GM23338 (cell line): ENCODE measurements at regions not wholly inside any gene's neighbourhood (a gene's known extent, or its start where the extent isn't known, plus 50 kb on each side); places are given as distances from the start of the nearest gene placed in this dataset.

Experiments
- ATAC-seq: fragments of 200-7000 bp; cut with Tn5 transposase; 3 replicates; pipeline ENCODE4 v1.9.1; 2020
- DNase-seq: peaks from one replicate; pipeline ENCODE4 v3.0.0-alpha.2; 2015; ENCODE audit warnings: low spot score
- H2AFZ ChIP-seq: fragments of 200-600 bp; sonication (generic); 2 replicates; pipeline ENCODE4 v1.8.0; 2016; ENCODE audit warnings: antibody characterized with exemption, mild to moderate bottlenecking, moderate library complexity
- H3F3A ChIP-seq: fragments of 200-600 bp; sonication (generic); replicated peaks from 2 replicates; pipeline ENCODE4 v1.8.0; 2017; ENCODE audit warnings: antibody characterized with exemption, mixed run types, low read depth
- H3K27ac ChIP-seq: fragments of 200-600 bp; sonication (generic); 2 replicates; pipeline ENCODE4 v1.6.1; 2016; ENCODE audit warnings: low read depth
- H3K27me3 ChIP-seq: fragments of 200-600 bp; sonication (generic); 2 replicates; pipeline ENCODE4 v1.8.0; 2016; ENCODE audit warnings: mild to moderate bottlenecking, mixed run types, moderate library complexity; ENCODE audit not compliant: insufficient read depth
- H3K36me3 ChIP-seq: fragments of 200-600 bp; sonication (generic); 2 replicates; pipeline ENCODE4 v1.8.0; 2016; ENCODE audit warnings: mild to moderate bottlenecking; ENCODE audit not compliant: insufficient read depth
- H3K4me1 ChIP-seq: fragments of 200-600 bp; sonication (generic); 2 replicates; pipeline ENCODE4 v1.8.0; 2016; ENCODE audit warnings: mild to moderate bottlenecking, moderate library complexity; ENCODE audit not compliant: insufficient read depth
- H3K4me2 ChIP-seq: fragments of 200-600 bp; sonication (generic); 2 replicates; pipeline ENCODE4 v1.7.1; 2017; ENCODE audit warnings: mixed run types
- H3K4me3 ChIP-seq: fragments of 200-600 bp; sonication (generic); 2 replicates; pipeline ENCODE4 v1.6.1; 2016; ENCODE audit warnings: mixed run types
- H3K79me2 ChIP-seq: fragments of 200-600 bp; sonication (generic); replicated peaks from 2 replicates; pipeline ENCODE4 v1.8.0; 2017; ENCODE audit warnings: mild to moderate bottlenecking; ENCODE audit not compliant: insufficient read depth
- H3K9me2 ChIP-seq: fragments of 200-600 bp; sonication (generic); 2 replicates; pipeline ENCODE4 v1.8.0; 2017; ENCODE audit not compliant: insufficient read depth
- H4K20me1 ChIP-seq: fragments of 200-600 bp; sonication (generic); replicated peaks from 2 replicates; pipeline ENCODE4 v1.8.0; 2017; ENCODE audit warnings: mild to moderate bottlenecking; ENCODE audit not compliant: insufficient read depth
- H3K27ac Mint-ChIP-seq: 2 replicates; pipeline ENCODE4 v1.8.0; 2020; ENCODE audit warnings: inconsistent platforms, mild to moderate bottlenecking, moderate library complexity, mixed read lengths
- H3K27me3 Mint-ChIP-seq: 3 replicates; pipeline ENCODE4 v1.8.0; 2022; ENCODE audit warnings: low read depth, mild to moderate bottlenecking, moderate library complexity, mixed read lengths, inconsistent platforms; ENCODE audit not compliant: insufficient read depth, poor library complexity
- H3K36me3 Mint-ChIP-seq: 3 replicates; pipeline ENCODE4 v1.8.0; 2021; ENCODE audit warnings: low read depth, mild to moderate bottlenecking, inconsistent platforms, moderate library complexity, mixed read lengths
- H3K4me1 Mint-ChIP-seq: 3 replicates; pipeline ENCODE4 v1.8.0; 2020; ENCODE audit warnings: mild to moderate bottlenecking, inconsistent platforms, mixed read lengths
- H3K4me3 Mint-ChIP-seq: 3 replicates; pipeline ENCODE4 v1.8.0; 2021; ENCODE audit warnings: moderate library complexity, mild to moderate bottlenecking, inconsistent platforms, mixed read lengths
- H3K9me3 Mint-ChIP-seq: 3 replicates; pipeline ENCODE4 v1.8.0; 2020; ENCODE audit warnings: moderate library complexity, mild to moderate bottlenecking, inconsistent platforms, mixed read lengths
- CREB1 ChIP-seq: fragments of 250-450 bp; sonication (Bioruptor Pico); IDR thresholded peaks from 2 replicates; pipeline ENCODE4 v1.5.0; 2020; ENCODE audit warnings: low read depth, mild to moderate bottlenecking, moderate library complexity
- EZH2 ChIP-seq: fragments of 200-600 bp; sonication (generic); IDR thresholded peaks from one replicate; pipeline ENCODE4 v1.8.0; 2017; ENCODE audit warnings: antibody characterized with exemption, mild to moderate bottlenecking, low read depth; ENCODE audit not compliant: unreplicated experiment
- JUNB ChIP-seq: IDR thresholded peaks from one replicate; pipeline ENCODE4 v1.6.1; 2016; ENCODE audit warnings: antibody characterized with exemption; ENCODE audit not compliant: unreplicated experiment
- STAT1 ChIP-seq: IDR thresholded peaks from one replicate; pipeline ENCODE4 v1.6.1; 2016; ENCODE audit warnings: antibody characterized with exemption; ENCODE audit not compliant: unreplicated experiment
- TF ChIP-seq, protein P1 (sequence below): IDR thresholded peaks from one replicate; pipeline ENCODE4 v1.6.1; 2018; ENCODE audit warnings: antibody characterized with exemption; ENCODE audit not compliant: unreplicated experiment
- TF ChIP-seq, protein P2 (sequence below), 2 experiments: fragments of 200-600 bp in 1 of 2; sonication (generic) in 1 of 2; conservative IDR thresholded peaks; 2 replicates each; pipeline versions ENCODE4 v1.5.1 to v1.6.1; 2016 to 2017; ENCODE audit warnings: antibody characterized with exemption in 2 of 2, low read depth in 2 of 2, mild to moderate bottlenecking in 2 of 2, moderate library complexity in 1 of 2

DNA sequence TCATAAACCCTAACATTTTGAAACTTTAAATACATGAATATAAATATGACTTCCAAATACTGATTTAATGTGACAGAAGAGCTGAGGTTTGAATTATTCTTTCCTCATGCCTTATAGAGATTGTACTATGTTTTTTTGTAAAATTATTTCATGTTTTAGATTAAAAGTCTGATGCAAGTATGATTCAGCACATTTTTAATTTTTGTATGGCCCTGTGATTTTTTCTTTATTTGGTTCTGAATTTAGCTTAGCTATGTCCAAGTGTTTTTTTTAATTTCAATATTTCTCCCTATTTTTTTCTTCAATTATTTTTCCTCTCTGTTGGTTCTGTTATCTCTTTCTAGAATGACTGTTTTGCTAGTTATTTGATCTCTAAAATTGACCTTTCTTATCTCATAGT, 552.1 kb downstream of the XIRP2 start:
- H3K27ac Mint-ChIP-seq, result no peak overlapping the region; the same call in 1 of the 2 replicates
- Histone ChIP-seq H2AFZ (no peak overlapping the region), H3K4me2 (no peak overlapping the region)

DNA sequence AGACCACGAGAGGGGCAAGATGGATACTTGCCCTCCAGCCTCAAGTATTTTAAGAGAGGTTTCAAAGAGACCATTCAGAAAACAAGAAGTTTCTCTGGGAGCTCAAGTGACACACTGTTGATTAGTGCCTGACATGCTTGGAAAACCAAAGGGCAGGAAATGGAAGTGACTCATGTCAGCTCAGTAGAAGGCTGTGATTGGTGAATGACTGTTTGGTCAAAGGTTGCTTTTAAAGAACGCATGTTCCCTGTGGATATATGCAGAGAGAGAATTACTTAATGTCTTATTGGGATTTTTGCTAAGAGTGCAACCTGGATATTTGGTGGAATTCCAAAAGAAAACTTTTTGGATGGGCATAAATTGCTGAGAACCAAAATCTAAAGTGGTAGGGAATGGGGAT, 549.9 kb downstream of the XIRP2 start:
- peaks cover 59% of the 10 kb centered on the region for H3K79me2 ChIP-seq
- H3K4me1 ChIP-seq, result peaks cover 11% of the 10 kb centered on the region
- peaks cover 2% of the 10 kb centered on the region for H3K27me3 Mint-ChIP-seq
- H3K4me1 Mint-ChIP-seq, result peaks cover 12% of the 10 kb centered on the region
- H3K27ac ChIP-seq, result peak overlapping the region; percentile 57; the same call in 1 of the 2 replicates
- H3K36me3 ChIP-seq, result no peaks in the 10 kb centered on the region
- no peak overlapping the region for H3K27ac Mint-ChIP-seq
- H4K20me1 ChIP-seq, result no peaks in the 10 kb centered on the region
- TF ChIP-seq, protein P1, sequence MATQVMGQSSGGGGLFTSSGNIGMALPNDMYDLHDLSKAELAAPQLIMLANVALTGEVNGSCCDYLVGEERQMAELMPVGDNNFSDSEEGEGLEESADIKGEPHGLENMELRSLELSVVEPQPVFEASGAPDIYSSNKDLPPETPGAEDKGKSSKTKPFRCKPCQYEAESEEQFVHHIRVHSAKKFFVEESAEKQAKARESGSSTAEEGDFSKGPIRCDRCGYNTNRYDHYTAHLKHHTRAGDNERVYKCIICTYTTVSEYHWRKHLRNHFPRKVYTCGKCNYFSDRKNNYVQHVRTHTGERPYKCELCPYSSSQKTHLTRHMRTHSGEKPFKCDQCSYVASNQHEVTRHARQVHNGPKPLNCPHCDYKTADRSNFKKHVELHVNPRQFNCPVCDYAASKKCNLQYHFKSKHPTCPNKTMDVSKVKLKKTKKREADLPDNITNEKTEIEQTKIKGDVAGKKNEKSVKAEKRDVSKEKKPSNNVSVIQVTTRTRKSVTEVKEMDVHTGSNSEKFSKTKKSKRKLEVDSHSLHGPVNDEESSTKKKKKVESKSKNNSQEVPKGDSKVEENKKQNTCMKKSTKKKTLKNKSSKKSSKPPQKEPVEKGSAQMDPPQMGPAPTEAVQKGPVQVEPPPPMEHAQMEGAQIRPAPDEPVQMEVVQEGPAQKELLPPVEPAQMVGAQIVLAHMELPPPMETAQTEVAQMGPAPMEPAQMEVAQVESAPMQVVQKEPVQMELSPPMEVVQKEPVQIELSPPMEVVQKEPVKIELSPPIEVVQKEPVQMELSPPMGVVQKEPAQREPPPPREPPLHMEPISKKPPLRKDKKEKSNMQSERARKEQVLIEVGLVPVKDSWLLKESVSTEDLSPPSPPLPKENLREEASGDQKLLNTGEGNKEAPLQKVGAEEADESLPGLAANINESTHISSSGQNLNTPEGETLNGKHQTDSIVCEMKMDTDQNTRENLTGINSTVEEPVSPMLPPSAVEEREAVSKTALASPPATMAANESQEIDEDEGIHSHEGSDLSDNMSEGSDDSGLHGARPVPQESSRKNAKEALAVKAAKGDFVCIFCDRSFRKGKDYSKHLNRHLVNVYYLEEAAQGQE, result no peak
- TF ChIP-seq EZH2, result no peak
- no peak for TF ChIP-seq CREB1 (CRISPR knock-in tag)
- TF ChIP-seq, protein P2, sequence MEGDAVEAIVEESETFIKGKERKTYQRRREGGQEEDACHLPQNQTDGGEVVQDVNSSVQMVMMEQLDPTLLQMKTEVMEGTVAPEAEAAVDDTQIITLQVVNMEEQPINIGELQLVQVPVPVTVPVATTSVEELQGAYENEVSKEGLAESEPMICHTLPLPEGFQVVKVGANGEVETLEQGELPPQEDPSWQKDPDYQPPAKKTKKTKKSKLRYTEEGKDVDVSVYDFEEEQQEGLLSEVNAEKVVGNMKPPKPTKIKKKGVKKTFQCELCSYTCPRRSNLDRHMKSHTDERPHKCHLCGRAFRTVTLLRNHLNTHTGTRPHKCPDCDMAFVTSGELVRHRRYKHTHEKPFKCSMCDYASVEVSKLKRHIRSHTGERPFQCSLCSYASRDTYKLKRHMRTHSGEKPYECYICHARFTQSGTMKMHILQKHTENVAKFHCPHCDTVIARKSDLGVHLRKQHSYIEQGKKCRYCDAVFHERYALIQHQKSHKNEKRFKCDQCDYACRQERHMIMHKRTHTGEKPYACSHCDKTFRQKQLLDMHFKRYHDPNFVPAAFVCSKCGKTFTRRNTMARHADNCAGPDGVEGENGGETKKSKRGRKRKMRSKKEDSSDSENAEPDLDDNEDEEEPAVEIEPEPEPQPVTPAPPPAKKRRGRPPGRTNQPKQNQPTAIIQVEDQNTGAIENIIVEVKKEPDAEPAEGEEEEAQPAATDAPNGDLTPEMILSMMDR (conservative IDR thresholded peaks at IDR 0.05; ENCODE audit: low read depth in 2 of 2), result no peak
- peaks cover 20% of the 10 kb centered on the region for H3K36me3 Mint-ChIP-seq
- no peak for ATAC-seq
- DNase-seq, result peak; percentile 39
- H3F3A ChIP-seq, result no peaks in the 10 kb centered on the region
- peaks cover 7% of the 10 kb centered on the region; the same call in 1 of the 3 replicates for H3K9me3 Mint-ChIP-seq
- no peak overlapping the region for H2AFZ ChIP-seq
- H3K27me3 ChIP-seq, result no peaks in the 10 kb centered on the region
- H3K9me2 ChIP-seq, result no peaks in the 10 kb centered on the region
- H3K4me3 Mint-ChIP-seq, result no peak overlapping the region
- no peak overlapping the region for H3K4me3 ChIP-seq
- H3K4me2 ChIP-seq, result peak overlapping the region; percentile 11; the same call in 1 of the 2 replicates

More for the DNA sequence above, 552.1 kb downstream of the XIRP2 start:
- Histone ChIP-seq H3F3A (no peaks in the 10 kb centered on the region), H3K27me3 (no peaks in the 10 kb centered on the region), H3K79me2 (peaks cover 81% of the 10 kb centered on the region), H3K9me2 (no peaks in the 10 kb centered on the region), H3K4me1 (peaks cover 11% of the 10 kb centered on the region), H3K4me3 (no peak overlapping the region), H3K36me3 (0 out of 2 replicates have a peak, but pooled peaks cover 4% of the 10 kb centered on the region), H3K27ac (no peak overlapping the region; the same call in 1 of the 2 replicates), H4K20me1 (no peaks in the 10 kb centered on the region)
- Mint-ChIP-seq H3K9me3 (peaks cover 27% of the 10 kb centered on the region), H3K4me3 (no peak overlapping the region), H3K4me1 (peaks cover 12% of the 10 kb centered on the region), H3K27me3 (peaks cover 2% of the 10 kb centered on the region), H3K36me3 (peaks cover 41% of the 10 kb centered on the region)
- ATAC-seq, result no peak
- TF ChIP-seq STAT1, result no peak
- no peak for TF ChIP-seq JUNB
- TF ChIP-seq CREB1 (CRISPR knock-in tag), result no peak
- no peak for DNase-seq
